Activated naive CD8-positive, alpha-beta T cell treated with anti-CD3 and anti-CD28 coated beads for 36 hours (primary cell): ENCODE measurements at regions not wholly inside any gene's neighbourhood (a gene's known extent, or its start where the extent isn't known, plus 50 kb on each side); places are given as distances from the start of the nearest gene placed in this dataset.
"Not testable (repeated sequence)": the region's sequence is repeated elsewhere in the genome, so short reads cannot be mapped to it uniquely, and the experiment has no call there.

Experiments
- DNase-seq: peaks from one replicate; pipeline ENCODE4 v3.0.0; 2021
- H3K27ac Mint-ChIP-seq: one replicate; pipeline ENCODE4 v1.8.0; 2022; ENCODE audit warnings: mild to moderate bottlenecking, moderate library complexity, mixed read lengths
- H3K27me3 Mint-ChIP-seq: one replicate; pipeline ENCODE4 v1.8.0; 2022; ENCODE audit warnings: mild to moderate bottlenecking, mixed read lengths
- H3K36me3 Mint-ChIP-seq: one replicate; pipeline ENCODE4 v1.8.0; 2021; ENCODE audit warnings: mild to moderate bottlenecking, mixed read lengths
- H3K4me1 Mint-ChIP-seq: one replicate; pipeline ENCODE4 v1.8.0; 2021; ENCODE audit warnings: mixed read lengths
- H3K4me3 Mint-ChIP-seq: one replicate; pipeline ENCODE4 v1.8.0; 2022; ENCODE audit warnings: mild to moderate bottlenecking, moderate library complexity, mixed read lengths
- H3K9me3 Mint-ChIP-seq: one replicate; pipeline ENCODE4 v1.8.0; 2022; ENCODE audit warnings: mixed read lengths

GRCh38 chr14:94836849-94837248 lies 66.9 kb upstream of the GSC start:
- Mint-ChIP-seq H3K36me3 (no peaks in the 10 kb centered on the region), H3K4me3 (no peak overlapping the region), H3K27ac (no peak overlapping the region), H3K4me1 (no peaks in the 10 kb centered on the region), H3K9me3 (no peaks in the 10 kb centered on the region), H3K27me3 (no peaks in the 10 kb centered on the region)
- DNase-seq = no peak

DNA sequence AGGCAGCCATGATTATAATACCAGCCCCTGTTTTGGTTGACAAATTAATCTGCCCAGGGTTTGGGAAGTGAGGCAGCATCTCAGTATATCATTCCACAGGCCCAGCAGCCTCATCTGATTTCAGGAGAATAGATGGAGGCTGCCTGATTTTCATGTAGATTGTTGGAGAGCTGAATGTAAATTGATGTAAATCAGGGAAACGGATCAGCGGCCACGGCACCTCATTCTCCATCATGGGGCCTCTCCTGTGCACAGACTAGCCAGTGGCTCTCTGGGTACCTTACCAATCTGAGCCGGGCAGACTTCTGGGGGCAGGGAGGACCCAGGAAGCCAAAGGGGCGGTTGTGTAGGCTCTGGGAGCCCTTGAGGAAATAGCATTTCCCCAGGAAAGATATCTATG lies 63.7 kb upstream of the GSC start:
- Mint-ChIP-seq H3K36me3 (no peaks in the 10 kb centered on the region), H3K4me1 (no peaks in the 10 kb centered on the region), H3K27ac (no peak overlapping the region)

DNA sequence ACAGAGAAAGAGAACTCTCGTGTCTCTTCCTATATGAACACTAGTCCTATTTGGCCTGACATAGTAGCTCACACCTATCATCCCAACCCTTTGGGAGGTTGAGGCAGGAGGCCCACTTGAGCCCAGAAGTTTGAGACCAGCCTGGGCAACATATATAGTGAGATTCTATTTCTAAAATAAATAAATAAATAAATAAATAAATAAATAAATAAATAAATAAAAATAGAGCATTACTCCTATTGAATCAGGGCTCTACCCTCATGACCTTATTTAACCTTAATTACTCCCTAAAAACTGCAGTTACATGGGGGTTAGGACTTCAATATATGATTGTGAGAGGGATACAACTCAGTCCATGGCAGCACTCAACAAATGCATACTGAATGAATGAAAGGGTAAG lies 61.2 kb upstream of the GSC start:
- Mint-ChIP-seq H3K4me1 (no peaks in the 10 kb centered on the region), H3K27ac (no peak overlapping the region), H3K27me3 (no peaks in the 10 kb centered on the region), H3K4me3 (no peak overlapping the region), H3K9me3 (no peaks in the 10 kb centered on the region), H3K36me3 (no peaks in the 10 kb centered on the region)
- DNase-seq = no peak

More for the DNA sequence above, 63.7 kb upstream of the GSC start:
- Mint-ChIP-seq H3K4me3 (no peak overlapping the region), H3K9me3 (no peaks in the 10 kb centered on the region), H3K27me3 (no peaks in the 10 kb centered on the region)
- no peak for DNase-seq

DNA sequence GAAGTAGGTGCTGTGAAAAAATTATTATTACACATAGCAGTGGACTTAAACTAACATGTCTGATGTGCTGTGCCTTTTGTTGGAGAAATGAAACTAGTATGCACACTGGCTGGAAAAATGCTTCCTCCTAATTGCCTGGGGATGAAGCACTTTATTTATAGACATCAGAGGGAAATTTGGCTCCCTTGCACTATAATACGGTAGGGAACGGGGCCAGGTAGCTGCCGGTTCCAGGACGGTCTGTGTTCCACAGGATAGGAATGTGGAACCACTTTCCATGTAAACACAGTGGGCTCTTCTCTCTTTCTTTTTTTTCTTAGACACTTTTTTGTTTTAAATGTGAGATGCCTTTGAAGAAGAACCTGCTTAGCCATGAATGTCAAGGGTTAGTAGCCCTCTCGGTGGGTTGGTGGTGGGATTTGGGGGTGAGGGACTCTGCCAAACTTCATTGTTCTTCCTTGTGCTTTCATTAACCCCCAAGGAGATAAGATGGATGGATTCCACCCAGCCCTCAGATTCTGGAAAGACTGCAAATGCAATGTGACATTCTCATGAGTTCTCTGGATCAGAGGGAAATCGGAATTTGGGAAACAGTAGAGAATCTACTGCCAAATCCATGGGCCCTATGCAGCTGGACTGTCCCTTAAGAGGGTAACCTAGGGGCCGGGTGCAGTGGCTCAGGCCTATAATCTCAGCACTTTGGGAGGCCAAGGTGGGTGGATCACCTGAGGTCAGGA lies 58.0 kb upstream of the GSC start:
- no peak overlapping the region for H3K27ac Mint-ChIP-seq
- DNase-seq = no peak
- no peaks in the 10 kb centered on the region for H3K36me3 Mint-ChIP-seq
- no peaks in the 10 kb centered on the region for H3K9me3 Mint-ChIP-seq
- H3K4me3 Mint-ChIP-seq = no peak overlapping the region
- H3K27me3 Mint-ChIP-seq = peaks cover 3% of the 10 kb centered on the region
- no peaks in the 10 kb centered on the region for H3K4me1 Mint-ChIP-seq

DNA sequence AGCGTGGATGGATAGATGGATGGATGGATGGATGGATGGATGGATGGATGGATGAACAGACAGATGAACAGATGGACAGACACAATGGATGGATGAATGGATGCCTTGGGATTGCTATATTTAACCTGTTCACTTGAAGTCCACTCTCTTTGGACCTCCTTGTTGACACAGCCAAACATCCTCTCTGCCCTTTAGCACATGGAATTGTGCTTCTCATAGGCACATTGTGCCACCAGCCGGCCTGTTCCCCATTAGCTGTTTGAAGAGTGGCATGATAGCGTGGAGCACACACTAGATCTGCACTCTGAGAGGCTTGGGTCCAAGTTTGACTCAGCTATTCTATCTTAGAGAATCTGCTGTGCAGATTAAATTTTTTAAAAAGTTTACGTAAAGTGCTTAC lies 56.9 kb upstream of the GSC start:
- Mint-ChIP-seq H3K27me3 (peaks cover 3% of the 10 kb centered on the region), H3K9me3 (no peaks in the 10 kb centered on the region), H3K36me3 (no peaks in the 10 kb centered on the region), H3K4me3 (no peak overlapping the region), H3K27ac (no peak overlapping the region), H3K4me1 (no peaks in the 10 kb centered on the region)
- DNase-seq = no peak

DNA sequence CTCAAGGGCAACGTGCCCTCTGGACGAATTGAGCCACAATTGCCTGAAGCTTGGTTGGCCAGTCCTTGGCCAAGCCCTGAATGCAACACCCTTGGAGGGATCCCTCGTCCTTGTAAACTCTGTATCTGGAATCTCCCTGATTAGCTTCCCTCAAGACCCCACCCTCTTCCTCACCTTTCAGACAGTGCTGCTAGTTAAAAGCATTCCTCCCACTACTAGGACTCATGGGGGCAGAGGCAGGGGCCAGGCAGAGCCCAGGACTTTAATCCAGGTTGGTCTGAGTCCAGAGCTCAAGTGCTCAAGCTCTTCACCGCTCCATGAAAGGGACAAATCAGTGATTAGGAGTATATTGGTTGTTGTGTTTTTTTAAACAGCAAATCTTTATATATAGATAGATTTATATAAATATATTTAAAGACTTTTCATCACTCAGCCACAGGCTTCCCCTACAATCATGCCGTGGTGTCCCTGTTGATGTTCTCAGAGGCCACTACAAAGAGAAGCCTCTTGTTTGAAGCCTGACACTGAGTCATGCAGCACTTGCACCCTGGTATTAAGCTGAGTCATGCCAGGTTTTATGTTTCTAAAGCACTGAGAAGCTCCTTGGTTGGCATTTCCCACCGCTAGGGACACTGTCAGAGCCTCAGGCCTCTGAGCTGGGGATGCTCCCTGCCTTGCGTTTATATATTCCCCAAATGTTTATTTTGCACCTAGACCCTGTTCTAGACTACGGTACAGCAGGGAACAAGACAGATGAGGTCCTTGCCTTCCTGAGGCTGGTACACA lies 53.8 kb upstream of the GSC start:
- Mint-ChIP-seq H3K36me3 (no peaks in the 10 kb centered on the region), H3K4me3 (no peak overlapping the region), H3K4me1 (no peaks in the 10 kb centered on the region), H3K9me3 (no peaks in the 10 kb centered on the region), H3K27ac (no peak overlapping the region), H3K27me3 (peaks cover 3% of the 10 kb centered on the region)
- DNase-seq = no peak

GRCh38 chr14:94821705-94822104 lies 51.8 kb upstream of the GSC start:
- no peak overlapping the region for H3K27ac Mint-ChIP-seq
- H3K9me3 Mint-ChIP-seq = no peaks in the 10 kb centered on the region
- no peak overlapping the region for H3K4me3 Mint-ChIP-seq
- no peak for DNase-seq
- peaks cover 3% of the 10 kb centered on the region for H3K27me3 Mint-ChIP-seq
- H3K4me1 Mint-ChIP-seq = no peaks in the 10 kb centered on the region
- no peaks in the 10 kb centered on the region for H3K36me3 Mint-ChIP-seq

DNA sequence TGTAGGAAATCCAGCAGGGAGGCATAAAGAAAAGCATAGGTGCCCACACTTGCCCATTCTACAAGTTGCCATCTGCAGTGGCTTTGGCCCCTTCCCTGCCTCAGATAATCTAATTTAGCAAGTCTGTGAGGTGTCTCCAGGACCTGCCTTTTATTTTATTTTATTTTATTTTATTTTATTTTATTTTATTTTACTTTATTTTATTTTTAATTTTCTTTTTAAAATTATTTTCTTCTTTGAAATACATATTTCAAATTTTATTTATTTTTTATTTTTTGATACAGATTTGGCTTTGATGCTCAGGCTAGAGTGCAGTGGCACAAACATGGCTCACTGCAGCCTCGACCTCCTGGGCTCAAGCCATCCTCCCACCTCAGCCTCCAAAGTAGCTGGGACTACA lies 51.0 kb upstream of the GSC start:
- not testable (repeated sequence) for H3K9me3 Mint-ChIP-seq, H3K27me3 Mint-ChIP-seq, H3K4me3 Mint-ChIP-seq, H3K4me1 Mint-ChIP-seq, H3K27ac Mint-ChIP-seq, DNase-seq, H3K36me3 Mint-ChIP-seq
